ENCODE measurements at regions not wholly inside any gene's neighbourhood (a gene's known extent, or its start where the extent isn't known, plus 50 kb on each side); places are given as distances from the start of the nearest gene placed in this dataset.

DNA sequence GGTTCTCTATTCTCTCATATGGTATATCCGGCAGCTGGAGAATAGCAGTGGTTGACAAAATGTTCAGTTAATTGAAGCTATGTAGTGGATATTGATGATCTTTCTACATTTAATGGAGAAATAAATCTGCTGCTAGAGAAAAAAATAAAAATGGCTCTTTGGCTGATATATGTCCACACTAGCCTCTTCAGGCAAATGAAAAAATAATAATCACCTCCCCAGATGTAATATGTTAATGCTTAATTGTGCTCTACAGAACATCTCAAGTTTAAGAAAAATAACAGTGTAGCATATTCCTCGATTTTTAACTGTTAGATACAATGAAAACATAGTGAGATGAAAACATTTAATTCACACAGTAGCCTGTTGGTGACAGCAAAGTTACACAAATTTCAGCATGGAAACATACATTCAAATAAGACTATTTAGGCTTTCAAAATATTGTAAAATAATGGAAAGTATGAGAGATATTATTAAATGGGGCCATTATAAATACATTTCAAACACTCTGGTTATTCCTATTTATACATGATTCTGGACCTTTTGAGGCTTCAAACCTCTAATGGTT lies 543.0 kb downstream of the MAT2B start:
- no peak for DNase-seq

- DNase-seq: no peak
Measured at GRCh38 chr5:164051745-164052144, 546.3 kb downstream of the MAT2B start.

DNA sequence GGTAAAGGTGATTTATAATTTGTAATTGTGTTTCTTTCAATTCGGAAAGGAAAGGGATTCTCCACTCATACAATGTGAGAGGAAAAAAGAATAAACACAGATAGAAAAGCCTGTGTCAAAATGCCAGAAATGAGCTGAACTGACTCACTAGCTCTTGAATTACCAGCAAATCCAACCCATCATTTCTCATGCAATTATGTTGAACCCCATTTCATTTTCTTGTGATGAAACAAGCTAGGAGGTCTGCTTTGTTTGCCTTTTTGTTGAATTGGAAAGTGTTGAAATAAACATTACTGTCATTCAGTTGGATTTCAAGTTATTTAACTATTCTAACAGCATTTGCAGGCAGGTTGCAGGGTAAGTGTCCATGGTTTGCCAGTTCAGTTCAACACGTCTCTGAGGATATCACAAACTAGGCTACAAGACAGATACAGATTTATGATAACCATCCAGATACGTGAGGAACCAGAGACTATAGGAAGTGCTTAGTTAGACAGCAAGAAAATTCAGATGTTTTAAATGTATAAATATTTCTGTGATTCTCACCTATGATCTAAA lies 547.2 kb downstream of the MAT2B start:
- no peak for DNase-seq

DNA sequence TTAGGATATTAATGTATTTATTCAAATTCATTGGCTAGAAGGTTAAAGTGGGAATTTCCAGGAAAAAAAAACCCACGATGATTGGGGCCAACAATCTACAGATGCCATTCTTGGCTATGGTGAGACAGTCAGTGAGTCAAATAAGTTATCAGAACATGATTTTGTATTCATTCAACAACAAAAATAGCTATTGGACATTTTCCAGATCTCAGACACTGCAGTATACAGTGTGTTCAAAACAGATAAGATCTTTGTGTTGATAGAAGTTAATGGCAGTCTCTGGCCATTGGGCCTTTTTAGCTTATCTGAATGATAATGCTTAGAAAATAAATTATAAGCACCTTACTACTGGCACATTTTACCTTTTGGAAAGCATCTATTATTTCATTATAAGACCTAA lies 547.7 kb downstream of the MAT2B start:
- DNase-seq: no peak

DNA sequence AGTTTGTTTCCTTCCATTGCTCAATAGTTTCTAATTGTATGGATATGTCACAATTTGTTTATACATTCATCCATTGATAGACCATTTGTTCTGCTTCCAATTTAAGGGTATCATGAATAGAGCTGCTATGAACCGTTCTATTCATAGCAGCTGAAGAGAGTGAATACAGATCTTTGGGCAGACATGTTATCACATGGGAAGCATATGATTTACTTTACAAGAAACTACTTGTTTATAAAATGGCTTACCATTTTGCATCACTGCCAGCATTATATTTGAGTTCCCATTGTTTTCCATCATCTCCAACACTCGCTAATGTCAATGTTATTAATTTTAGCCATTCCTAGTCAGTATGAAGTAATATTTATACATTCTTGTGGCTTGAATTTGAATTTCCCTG lies 549.0 kb downstream of the MAT2B start:
- no peak for DNase-seq

DNA sequence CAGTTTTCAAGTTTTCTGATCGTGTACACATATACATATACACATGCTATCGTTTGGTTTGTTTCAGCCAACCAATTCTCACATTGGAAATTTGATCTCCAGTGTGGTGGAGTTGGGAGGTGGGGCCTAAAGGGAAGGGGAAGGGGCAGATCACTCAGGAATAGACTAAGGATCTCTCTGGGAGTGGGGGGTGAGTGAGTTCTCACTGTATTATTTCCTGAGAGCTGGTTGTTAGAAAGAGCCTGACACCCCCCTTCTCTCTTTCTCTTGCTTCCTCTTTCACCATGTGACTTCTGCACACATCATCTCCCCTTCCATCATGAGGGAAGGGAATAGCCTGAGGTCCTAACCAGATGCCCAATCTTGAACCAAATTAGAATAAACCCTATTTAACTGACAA lies 551.7 kb downstream of the MAT2B start:
- no peak for DNase-seq

GRCh38 chr5:164058621-164059020 lies 553.2 kb downstream of the MAT2B start:
- no peak for DNase-seq

GRCh38 chr5:164059471-164059870 lies 554.1 kb downstream of the MAT2B start:
- DNase-seq: no peak

GRCh38 chr5:164060786-164061355 lies 555.5 kb downstream of the MAT2B start:
- no peak for DNase-seq

DNA sequence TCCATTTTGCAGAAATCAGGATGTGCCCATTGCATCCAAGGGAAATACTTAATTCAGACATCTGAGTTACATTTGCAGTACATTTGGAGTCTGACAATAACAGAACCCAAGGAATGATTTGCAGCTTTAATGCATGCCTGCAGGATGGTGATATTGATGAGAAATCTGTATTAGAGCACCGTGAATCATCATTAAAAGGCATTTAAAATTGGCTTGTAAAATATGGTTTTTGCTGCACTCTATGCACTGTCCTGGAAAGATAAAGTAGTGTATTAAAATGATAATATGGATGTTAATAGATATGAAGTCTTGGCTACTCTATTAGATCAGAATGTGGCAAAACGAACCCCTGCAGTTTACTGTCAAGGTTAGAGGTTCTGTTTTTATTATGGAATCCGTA lies 556.9 kb downstream of the MAT2B start:
- DNase-seq: no peak

DNA sequence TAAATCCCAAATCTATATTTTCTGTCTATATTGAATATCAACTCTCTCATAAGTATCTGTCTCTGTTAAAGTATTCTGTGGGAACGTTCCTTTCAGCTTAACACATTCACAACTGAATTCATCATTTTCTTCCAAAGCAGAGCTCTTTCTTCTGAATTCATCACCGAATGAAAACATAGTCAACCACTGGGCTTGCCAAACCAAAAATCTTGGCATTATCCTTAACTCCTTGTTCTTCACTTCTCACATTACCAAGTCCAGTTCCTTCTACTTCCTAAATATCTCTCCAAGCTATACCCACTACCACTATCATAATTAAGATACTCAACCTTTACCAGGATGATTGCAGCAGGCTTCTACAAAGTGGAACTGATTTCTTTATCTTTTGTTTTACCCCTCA lies 559.8 kb downstream of the MAT2B start:
- DNase-seq: no peak

- no peak for DNase-seq
Measured at GRCh38 chr5:164071671-164072070, 566.3 kb downstream of the MAT2B start.

- no peak for DNase-seq
Measured at GRCh38 chr5:164073081-164073480, 567.7 kb downstream of the MAT2B start.

GRCh38 chr5:164076556-164076955 lies 571.1 kb downstream of the MAT2B start:
- DNase-seq: no peak

DNA sequence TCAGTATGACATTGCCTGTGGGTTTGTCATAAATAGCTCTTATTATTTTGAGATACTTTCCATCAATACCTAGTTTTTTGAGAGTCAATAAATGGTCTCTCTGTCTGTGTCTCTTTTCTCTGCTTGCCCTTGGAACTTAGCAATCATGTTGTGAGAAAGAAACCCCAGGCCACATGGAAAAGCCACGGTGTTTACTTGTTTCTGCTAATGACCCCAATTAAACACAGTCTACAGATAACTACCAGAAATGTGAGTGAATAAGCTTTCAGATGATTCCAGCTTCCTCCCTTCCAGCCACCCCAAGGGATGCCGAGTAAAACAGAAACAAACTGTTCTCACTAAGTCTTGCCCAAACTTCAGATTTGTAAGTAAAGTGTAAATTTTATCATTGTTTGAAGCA lies 584.9 kb downstream of the MAT2B start:
- no peak for DNase-seq

- DNase-seq: no peak
Measured at GRCh38 chr5:164091836-164092235, 586.4 kb downstream of the MAT2B start.

GRCh38 chr5:164094291-164094690 lies 588.9 kb downstream of the MAT2B start:
- no peak for DNase-seq

DNA sequence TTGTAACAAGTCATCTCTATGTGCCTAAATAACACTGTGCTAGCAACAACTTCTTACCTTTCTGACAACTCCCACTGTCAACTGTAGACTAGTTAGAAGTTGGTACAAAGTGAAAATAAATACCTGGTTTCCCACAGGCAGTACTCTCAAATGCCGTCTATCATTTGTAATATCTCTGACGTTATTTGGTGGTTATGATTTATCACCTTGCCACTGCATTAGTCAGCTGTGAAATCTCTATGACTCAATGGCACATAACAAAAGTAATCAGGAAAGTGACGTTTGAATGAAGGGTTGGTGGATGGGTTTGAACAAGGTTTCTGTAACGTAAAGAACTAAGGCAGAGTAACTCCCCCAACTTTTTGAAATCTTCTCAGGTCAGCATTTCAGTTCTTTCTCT lies 592.3 kb downstream of the MAT2B start:
- no peak for DNase-seq

DNA sequence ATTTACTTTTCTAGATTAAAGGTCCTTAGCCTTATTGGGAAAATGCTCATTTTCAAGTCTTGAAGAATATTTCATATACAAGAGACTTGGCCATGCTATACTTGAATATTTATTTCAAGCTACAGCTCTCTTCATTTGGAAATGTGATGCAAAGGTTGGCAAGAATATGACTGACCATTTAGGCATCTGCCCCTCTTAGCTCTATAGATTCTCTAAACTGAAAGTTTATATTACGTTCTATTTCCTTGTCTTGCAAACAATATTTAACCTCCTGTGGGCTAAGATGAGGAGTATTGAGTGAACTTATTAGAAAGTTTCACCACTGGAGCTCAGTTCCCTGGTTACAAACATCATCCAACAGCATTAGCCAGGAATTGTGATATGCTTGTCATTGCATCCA lies 593.1 kb downstream of the MAT2B start:
- no peak for DNase-seq

- no peak for DNase-seq
Measured at GRCh38 chr5:164098979-164099378, 593.6 kb downstream of the MAT2B start.

DNA sequence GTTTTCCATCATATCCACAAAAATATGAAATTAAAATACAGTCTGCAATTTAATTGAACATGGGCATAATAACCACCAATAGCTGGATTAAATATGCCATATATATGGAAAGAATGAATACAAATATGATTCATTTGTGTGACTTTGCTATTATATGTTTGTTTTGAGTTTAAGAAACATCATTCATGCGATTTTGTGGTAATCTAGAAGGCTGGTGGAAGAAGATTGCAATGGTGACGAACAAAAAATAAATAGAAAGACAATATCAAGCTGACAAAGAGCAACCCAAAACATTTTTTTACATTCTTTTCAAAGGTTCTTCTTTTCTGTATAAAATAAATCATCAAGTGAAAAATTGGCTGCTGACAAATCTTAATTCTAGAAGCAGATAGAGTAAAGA lies 610.0 kb downstream of the MAT2B start:
- no peak for DNase-seq

GRCh38 chr5:164119806-164120447 lies 614.5 kb downstream of the MAT2B start:
- no peak for DNase-seq

- DNase-seq: no peak
Measured at GRCh38 chr5:164127527-164127926, 622.1 kb downstream of the MAT2B start.

- no peak for DNase-seq
Measured at GRCh38 chr5:164132358-164132757, 626.9 kb downstream of the MAT2B start.
